Progenitor cell of endocrine pancreas (in vitro differentiated cells): ENCODE measurements at regions not wholly inside any gene's neighbourhood (a gene's known extent, or its start where the extent isn't known, plus 50 kb on each side); places are given as distances from the start of the nearest gene placed in this dataset.

Experiments
- DNase-seq: peaks from one replicate; pipeline ENCODE4 v3.0.0; 2021; ENCODE audit warnings: low spot score; ENCODE audit not compliant: unreplicated experiment
- H3K27ac Mint-ChIP-seq: 2 replicates; pipeline ENCODE4 v1.8.0; 2021; ENCODE audit warnings: mild to moderate bottlenecking, moderate library complexity, mixed read lengths
- H3K27me3 Mint-ChIP-seq: 2 replicates; pipeline ENCODE4 v1.8.0; 2021; ENCODE audit warnings: mixed read lengths
- H3K36me3 Mint-ChIP-seq: 2 replicates; pipeline ENCODE4 v1.8.0; 2022; ENCODE audit warnings: mixed read lengths; ENCODE audit not compliant: insufficient read depth
- H3K4me1 Mint-ChIP-seq: 2 replicates; pipeline ENCODE4 v1.8.0; 2021; ENCODE audit warnings: low read depth, mixed read lengths
- H3K4me3 Mint-ChIP-seq: 2 replicates; pipeline ENCODE4 v1.8.0; 2021; ENCODE audit warnings: low read depth, mild to moderate bottlenecking, moderate library complexity, mixed read lengths
- H3K9me3 Mint-ChIP-seq: 2 replicates; pipeline ENCODE4 v1.8.0; 2021; ENCODE audit warnings: low read depth, mixed read lengths
- TF ChIP-seq, protein P1 (sequence below): fragments of 200-600 bp; sonication (generic); IDR thresholded peaks from one replicate; pipeline ENCODE4 v1.5.0; 2021; ENCODE audit warnings: antibody characterized with exemption, mild to moderate bottlenecking; ENCODE audit not compliant: unreplicated experiment

GRCh38 chr2:241985986-241986329 lies 116.4 kb downstream of the RTP5 start:
- H3K4me1 Mint-ChIP-seq, result no peaks in the 10 kb centered on the region

DNA sequence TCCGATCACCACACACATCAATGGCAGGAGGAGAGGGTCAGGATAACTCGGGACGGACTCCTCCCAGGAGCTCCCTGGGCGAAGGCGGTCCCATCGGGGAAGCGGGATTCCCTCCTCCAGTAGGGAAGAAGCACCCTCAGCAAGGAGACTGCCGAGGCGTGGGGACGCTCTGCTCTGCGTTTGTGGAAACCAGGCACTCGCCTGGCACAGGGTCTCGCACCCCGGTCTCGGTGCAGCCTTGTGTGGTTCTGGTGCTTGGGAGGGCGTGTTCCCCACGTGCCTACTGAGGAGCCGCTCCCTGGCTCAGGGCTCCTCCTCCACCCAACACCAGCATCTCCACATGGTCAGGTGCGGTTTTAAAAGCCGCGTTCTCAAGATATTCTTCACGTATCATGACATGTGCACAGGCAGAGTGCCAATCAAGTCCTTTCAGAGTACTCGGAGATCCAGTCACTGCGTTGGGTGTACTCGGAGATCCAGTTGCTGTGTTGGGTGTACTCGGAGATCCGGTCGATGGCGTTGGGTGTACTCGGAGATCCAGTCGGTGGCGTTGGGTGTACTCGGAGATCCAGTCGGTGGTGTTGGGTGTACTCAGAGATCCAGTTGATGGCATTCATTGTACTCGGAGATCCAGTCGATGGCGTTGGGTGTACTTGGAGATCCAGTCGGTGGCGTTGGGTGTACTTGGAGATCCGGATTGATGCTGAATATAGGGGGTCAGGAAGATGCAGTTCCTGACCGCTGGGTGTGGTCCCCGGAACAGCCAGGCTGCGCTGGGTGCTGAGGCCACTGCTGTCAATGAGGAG lies 117.5 kb downstream of the RTP5 start:
- Mint-ChIP-seq H3K9me3 (no peaks in the 10 kb centered on the region), H3K4me3 (no peak overlapping the region), H3K36me3 (no peaks in the 10 kb centered on the region), H3K27ac (no peak overlapping the region), H3K27me3 (no peaks in the 10 kb centered on the region), H3K4me1 (no peaks in the 10 kb centered on the region)
- TF ChIP-seq, protein P1, sequence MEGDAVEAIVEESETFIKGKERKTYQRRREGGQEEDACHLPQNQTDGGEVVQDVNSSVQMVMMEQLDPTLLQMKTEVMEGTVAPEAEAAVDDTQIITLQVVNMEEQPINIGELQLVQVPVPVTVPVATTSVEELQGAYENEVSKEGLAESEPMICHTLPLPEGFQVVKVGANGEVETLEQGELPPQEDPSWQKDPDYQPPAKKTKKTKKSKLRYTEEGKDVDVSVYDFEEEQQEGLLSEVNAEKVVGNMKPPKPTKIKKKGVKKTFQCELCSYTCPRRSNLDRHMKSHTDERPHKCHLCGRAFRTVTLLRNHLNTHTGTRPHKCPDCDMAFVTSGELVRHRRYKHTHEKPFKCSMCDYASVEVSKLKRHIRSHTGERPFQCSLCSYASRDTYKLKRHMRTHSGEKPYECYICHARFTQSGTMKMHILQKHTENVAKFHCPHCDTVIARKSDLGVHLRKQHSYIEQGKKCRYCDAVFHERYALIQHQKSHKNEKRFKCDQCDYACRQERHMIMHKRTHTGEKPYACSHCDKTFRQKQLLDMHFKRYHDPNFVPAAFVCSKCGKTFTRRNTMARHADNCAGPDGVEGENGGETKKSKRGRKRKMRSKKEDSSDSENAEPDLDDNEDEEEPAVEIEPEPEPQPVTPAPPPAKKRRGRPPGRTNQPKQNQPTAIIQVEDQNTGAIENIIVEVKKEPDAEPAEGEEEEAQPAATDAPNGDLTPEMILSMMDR, result no peak
- no peak for DNase-seq

More at GRCh38 chr2:241985986-241986329, 116.4 kb downstream of the RTP5 start:
- no peak overlapping the region for H3K27ac Mint-ChIP-seq
- TF ChIP-seq, protein P1, result no peak
- H3K4me3 Mint-ChIP-seq, result no peak overlapping the region
- H3K36me3 Mint-ChIP-seq, result no peaks in the 10 kb centered on the region
- H3K27me3 Mint-ChIP-seq, result no peaks in the 10 kb centered on the region
- no peak for DNase-seq
- no peaks in the 10 kb centered on the region for H3K9me3 Mint-ChIP-seq

DNA sequence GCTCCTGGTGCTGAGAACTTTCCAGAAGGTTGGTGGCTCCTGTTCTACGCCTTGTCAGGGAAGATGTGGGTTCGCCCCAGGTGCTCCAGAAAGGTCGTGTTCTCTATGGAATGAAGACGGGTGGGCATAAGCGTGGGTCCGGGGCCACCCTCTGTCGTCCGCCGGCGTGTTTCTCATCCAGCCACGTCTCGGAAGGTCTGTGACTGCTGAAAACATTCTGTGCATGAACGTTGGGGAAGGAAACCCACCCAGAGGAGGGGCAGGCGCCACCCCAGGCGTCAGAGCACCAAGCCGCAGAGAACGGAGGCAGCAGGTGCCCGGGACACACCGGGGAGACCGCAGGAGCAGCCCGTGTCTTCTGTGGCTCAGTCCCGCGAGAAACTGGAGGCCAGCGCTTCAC lies 118.2 kb downstream of the RTP5 start:
- TF ChIP-seq, protein P1, result no peak
- H3K27me3 Mint-ChIP-seq, result no peaks in the 10 kb centered on the region
- no peaks in the 10 kb centered on the region for H3K36me3 Mint-ChIP-seq
- no peaks in the 10 kb centered on the region for H3K4me1 Mint-ChIP-seq
- H3K4me3 Mint-ChIP-seq, result no peak overlapping the region
- DNase-seq, result no peak
- H3K27ac Mint-ChIP-seq, result no peak overlapping the region
- H3K9me3 Mint-ChIP-seq, result no peaks in the 10 kb centered on the region

DNA sequence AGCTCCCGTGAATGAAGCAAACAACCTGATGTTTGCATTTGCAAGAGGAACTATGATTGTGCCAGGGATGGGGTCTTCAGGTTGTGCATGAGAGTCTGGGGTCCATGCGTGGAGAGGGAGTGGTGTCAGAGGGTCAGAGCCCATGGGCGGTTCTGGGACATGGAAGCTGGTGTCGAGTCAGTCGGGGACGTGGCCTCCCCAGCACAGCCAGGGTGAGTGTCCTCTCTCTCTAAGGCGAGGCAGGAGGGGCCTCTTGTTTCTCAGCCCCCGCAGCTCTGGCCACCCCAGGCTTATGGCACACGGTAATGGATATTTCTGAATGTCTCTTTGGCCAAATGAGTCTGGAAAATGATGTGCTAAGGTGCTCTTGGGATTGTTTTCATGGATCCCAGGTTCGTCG lies 118.6 kb downstream of the RTP5 start:
- no peak for DNase-seq
- no peaks in the 10 kb centered on the region for H3K4me1 Mint-ChIP-seq
- H3K27ac Mint-ChIP-seq, result no peak overlapping the region
- no peaks in the 10 kb centered on the region for H3K27me3 Mint-ChIP-seq
- no peaks in the 10 kb centered on the region for H3K9me3 Mint-ChIP-seq
- no peak overlapping the region for H3K4me3 Mint-ChIP-seq
- TF ChIP-seq, protein P1, result no peak
- H3K36me3 Mint-ChIP-seq, result no peaks in the 10 kb centered on the region

GRCh38 chr2:241989074-241989473 lies 119.5 kb downstream of the RTP5 start:
- TF ChIP-seq, protein P1, result no peak
- no peaks in the 10 kb centered on the region for H3K9me3 Mint-ChIP-seq
- DNase-seq, result no peak
- no peaks in the 10 kb centered on the region for H3K27me3 Mint-ChIP-seq
- no peaks in the 10 kb centered on the region for H3K36me3 Mint-ChIP-seq
- no peaks in the 10 kb centered on the region for H3K4me1 Mint-ChIP-seq
- H3K4me3 Mint-ChIP-seq, result no peak overlapping the region
- H3K27ac Mint-ChIP-seq, result no peak overlapping the region
